ENCODE measurements at regions not wholly inside any gene's neighbourhood (a gene's known extent, or its start where the extent isn't known, plus 50 kb on each side); places are given as distances from the start of the nearest gene placed in this dataset.
"Not testable (repeated sequence)": the region's sequence is repeated elsewhere in the genome, so short reads cannot be mapped to it uniquely, and the experiment has no call there.

DNA sequence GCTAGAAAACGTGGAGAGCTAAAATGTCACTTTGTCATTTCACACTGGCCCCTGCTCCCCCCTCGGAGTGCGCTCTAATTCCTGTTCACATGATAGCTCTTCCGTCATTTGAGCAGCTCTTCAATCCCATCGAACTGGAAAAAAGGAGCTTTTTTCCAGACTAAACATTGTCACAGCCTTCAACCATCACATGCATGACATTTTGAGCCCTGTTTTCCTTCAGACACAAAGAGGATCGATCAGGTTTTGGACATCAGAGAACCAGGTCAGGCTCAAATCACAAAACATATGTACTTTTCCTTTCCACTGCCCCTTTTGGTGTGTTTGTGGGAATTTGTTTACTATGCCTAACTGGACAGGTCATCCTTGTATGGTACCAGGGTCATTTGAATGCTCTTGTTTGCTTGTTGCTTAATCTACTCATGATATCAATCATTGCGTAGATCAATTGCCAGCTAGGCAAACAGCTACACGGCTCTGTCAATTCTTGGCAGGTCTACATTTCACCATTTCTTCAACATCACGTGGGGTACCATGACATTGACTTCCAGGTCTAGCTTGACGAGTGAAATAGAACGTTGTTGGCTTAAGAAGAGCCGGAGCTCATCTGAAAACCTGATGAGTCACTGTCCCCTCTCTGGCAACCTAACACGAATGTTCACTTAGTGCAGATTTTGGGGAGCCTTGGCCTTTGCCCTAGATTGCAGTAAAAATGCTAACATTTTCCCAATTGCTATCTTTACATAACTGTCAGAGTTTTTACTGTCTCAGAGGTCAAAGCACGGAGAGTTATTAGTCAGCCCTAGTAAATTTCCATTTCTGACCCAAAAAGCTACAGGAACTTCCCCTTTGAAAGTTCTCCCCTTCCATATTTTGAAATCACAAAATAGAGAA lies 87.3 kb downstream of the LYZL2 start:
- in situ Hi-C loops (cut with HindIII; ENCODE audit: low sequenced_read_pairs), result no loop called here
- TF ChIP-seq, protein P1, sequence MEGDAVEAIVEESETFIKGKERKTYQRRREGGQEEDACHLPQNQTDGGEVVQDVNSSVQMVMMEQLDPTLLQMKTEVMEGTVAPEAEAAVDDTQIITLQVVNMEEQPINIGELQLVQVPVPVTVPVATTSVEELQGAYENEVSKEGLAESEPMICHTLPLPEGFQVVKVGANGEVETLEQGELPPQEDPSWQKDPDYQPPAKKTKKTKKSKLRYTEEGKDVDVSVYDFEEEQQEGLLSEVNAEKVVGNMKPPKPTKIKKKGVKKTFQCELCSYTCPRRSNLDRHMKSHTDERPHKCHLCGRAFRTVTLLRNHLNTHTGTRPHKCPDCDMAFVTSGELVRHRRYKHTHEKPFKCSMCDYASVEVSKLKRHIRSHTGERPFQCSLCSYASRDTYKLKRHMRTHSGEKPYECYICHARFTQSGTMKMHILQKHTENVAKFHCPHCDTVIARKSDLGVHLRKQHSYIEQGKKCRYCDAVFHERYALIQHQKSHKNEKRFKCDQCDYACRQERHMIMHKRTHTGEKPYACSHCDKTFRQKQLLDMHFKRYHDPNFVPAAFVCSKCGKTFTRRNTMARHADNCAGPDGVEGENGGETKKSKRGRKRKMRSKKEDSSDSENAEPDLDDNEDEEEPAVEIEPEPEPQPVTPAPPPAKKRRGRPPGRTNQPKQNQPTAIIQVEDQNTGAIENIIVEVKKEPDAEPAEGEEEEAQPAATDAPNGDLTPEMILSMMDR (IDR thresholded peaks at IDR 0.05; ENCODE audit: low read depth, low read length), result no peak
- no peak overlapping the region for H3K4me3 ChIP-seq (ENCODE audit: low read depth, low read length)
- DNase-seq (ENCODE audit: low read depth, low spot score), result no peak

DNA sequence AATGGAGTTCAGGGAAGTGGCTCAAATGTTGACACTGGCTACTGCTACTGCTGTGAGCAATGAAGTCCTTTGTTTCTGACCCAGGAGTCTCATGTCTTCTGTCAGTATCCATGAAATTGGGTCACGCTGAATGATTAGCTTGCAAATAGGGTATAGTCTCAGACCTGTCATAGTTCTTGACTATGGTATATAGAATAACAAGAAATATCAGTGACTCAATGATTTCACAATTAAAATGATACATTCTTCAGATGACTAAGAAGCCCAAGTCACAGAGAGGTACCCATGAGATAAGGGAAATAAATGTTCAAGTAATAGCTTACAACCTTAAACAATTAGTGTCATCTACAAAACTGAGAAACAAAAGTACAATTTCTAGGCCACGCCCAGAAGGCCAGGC lies 89.3 kb downstream of the LYZL2 start:
- DNase-seq (ENCODE audit: low read depth, low spot score), result no peak
- H3K4me3 ChIP-seq (ENCODE audit: low read depth, low read length), result no peak overlapping the region
- TF ChIP-seq, protein P1 (IDR thresholded peaks at IDR 0.05; ENCODE audit: low read depth, low read length), result no peak
- in situ Hi-C loops (cut with HindIII; ENCODE audit: low sequenced_read_pairs), result no loop called here

DNA sequence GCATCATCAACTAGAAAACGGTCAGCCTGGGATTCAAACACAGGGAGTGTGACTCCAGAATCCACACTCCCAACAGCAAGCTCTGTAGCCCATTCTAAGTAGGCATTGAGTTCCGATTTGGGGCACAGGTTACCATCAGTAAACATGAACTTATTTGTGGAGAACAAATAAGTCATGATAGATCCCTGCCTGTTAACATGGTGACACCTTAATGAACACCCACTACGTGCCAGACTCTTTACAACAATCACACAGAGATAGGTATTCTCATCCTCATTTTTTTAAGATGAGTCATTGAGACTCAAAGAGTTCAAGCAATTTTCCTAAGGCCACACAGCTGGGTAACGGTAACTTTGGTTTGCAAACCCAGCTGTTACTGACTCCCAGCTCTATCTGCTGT lies 91.5 kb downstream of the LYZL2 start:
- in situ Hi-C loops (cut with HindIII; ENCODE audit: low sequenced_read_pairs), result no loop called here
- no peak overlapping the region for H3K4me3 ChIP-seq (ENCODE audit: low read depth, low read length)
- peak; percentile 17 for DNase-seq (ENCODE audit: low read depth, low spot score)
- TF ChIP-seq, protein P1 (IDR thresholded peaks at IDR 0.05; ENCODE audit: low read depth, low read length), result no peak

DNA sequence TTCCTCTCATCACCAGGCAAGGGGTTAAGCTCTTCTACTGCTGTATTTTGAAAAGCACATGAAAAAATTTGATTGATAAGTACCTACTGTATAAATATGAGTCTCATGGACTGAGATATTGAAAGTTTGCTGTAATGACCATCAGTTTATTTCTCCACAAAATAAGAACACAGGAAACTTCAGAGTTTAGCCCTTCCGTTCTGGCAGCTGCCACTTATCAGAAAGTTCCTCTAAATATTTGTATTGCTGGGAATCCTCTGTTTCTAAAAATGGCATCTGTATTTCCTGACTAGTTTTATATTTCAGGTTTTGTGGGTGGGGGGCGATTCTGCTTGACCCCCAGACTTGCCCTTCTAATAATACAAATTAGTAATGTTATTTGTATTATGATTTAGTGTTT lies 92.0 kb downstream of the LYZL2 start:
- no peak overlapping the region for H3K4me3 ChIP-seq (ENCODE audit: low read depth, low read length)
- in situ Hi-C loops (cut with HindIII; ENCODE audit: low sequenced_read_pairs), result no loop called here
- no peak for DNase-seq (ENCODE audit: low read depth, low spot score)
- TF ChIP-seq, protein P1 (IDR thresholded peaks at IDR 0.05; ENCODE audit: low read depth, low read length), result no peak

DNA sequence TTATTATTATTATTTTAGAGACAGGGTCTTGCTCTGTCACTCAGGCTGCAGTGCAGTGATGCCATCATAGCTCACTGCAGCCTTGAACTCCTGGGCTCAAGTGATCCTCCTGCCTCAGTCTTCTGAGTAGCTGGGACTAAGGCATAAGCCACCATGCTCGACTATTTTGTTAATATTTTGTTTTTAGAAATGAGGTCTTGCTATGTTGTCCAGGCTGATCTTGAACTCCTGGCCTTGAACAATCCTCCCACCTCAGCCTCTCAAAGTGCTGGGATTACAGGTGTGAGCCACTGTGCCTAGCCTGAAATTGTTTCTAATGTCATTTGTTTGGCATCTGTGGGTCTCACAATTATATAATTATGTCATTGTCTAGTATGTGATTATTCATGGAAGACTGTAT lies 92.4 kb downstream of the LYZL2 start:
- DNase-seq (ENCODE audit: low read depth, low spot score); in situ Hi-C loops (cut with HindIII; ENCODE audit: low sequenced_read_pairs); H3K4me3 ChIP-seq (ENCODE audit: low read depth, low read length): not testable (repeated sequence)

DNA sequence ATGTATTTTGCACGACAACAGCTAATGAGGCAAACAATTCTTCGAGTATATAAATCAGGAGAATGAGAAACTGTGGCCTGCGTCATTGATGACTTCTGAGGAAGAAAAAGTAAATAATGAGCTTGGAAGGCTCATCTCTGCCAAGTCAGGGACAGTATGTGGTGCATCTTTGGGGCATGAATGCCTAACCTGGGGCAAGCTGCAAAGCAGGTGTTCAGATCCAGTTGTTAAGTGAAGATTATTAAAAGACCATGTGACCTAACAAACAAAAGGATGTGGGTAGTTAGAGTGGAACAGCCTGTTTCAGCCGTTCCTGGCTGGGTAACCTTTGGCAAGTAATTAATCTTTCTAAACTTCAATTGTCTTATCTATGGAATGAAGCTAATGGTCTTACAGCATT lies 93.0 kb downstream of the LYZL2 start:
- no peak overlapping the region for H3K4me3 ChIP-seq (ENCODE audit: low read depth, low read length)
- no peak for DNase-seq (ENCODE audit: low read depth, low spot score)
- TF ChIP-seq, protein P1 (IDR thresholded peaks at IDR 0.05; ENCODE audit: low read depth, low read length), result no peak
- in situ Hi-C loops (cut with HindIII; ENCODE audit: low sequenced_read_pairs), result no loop called here

DNA sequence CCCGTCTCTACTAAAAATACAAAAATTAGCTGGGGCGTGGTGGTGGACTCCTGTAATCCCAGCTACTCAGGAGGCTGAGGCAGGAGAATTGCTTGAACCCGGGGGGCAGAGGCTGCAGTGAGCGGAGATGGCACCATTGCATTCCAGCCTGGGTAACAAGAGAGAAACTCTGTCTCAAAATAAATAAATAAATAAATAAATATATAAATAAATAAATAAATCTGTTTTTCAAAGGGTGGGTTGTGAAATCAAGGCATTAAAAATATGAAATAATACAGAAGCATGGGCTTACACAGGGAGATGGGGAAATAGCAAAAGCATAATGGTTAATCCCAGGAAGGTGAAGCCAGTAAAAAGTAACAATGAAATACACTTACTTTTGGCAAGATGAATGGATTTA lies 93.9 kb downstream of the LYZL2 start:
- DNase-seq (ENCODE audit: low read depth, low spot score), result no peak
- in situ Hi-C loops (cut with HindIII; ENCODE audit: low sequenced_read_pairs), result no loop called here
- TF ChIP-seq, protein P1 (IDR thresholded peaks at IDR 0.05; ENCODE audit: low read depth, low read length), result no peak
- H3K4me3 ChIP-seq (ENCODE audit: low read depth, low read length), result no peak overlapping the region

All from astrocyte of the spinal cord (primary cell).